Stimulated activated memory B cell treated with anti-CD40 and anti-IgM and Interleukin-4, amounts not matched to agents 10 μg/mL and 1 μg/mL and 100 μg/mL, for 72 hours (primary cell): ENCODE measurements at regions not wholly inside any gene's neighbourhood (a gene's known extent, or its start where the extent isn't known, plus 50 kb on each side); places are given as distances from the start of the nearest gene placed in this dataset.

Experiments
- ATAC-seq: fragments of 150-1000 bp; cut with Tn5 transposase; 2 replicates; pipeline ENCODE4 v1.10.0; 2021
- H3K27ac Mint-ChIP-seq: one replicate; pipeline ENCODE4 v1.8.0; 2022; ENCODE audit warnings: mild to moderate bottlenecking, mixed read lengths
- H3K27me3 Mint-ChIP-seq: one replicate; pipeline ENCODE4 v1.8.0; 2022; ENCODE audit warnings: mixed read lengths
- H3K36me3 Mint-ChIP-seq: one replicate; pipeline ENCODE4 v1.8.0; 2022; ENCODE audit warnings: mixed read lengths
- H3K4me1 Mint-ChIP-seq: one replicate; pipeline ENCODE4 v1.8.0; 2022; ENCODE audit warnings: mixed read lengths
- H3K4me3 Mint-ChIP-seq: one replicate; pipeline ENCODE4 v1.8.0; 2022; ENCODE audit warnings: mild to moderate bottlenecking, moderate library complexity, mixed read lengths
- H3K9me3 Mint-ChIP-seq: one replicate; pipeline ENCODE4 v1.8.0; 2022; ENCODE audit warnings: mixed read lengths

DNA sequence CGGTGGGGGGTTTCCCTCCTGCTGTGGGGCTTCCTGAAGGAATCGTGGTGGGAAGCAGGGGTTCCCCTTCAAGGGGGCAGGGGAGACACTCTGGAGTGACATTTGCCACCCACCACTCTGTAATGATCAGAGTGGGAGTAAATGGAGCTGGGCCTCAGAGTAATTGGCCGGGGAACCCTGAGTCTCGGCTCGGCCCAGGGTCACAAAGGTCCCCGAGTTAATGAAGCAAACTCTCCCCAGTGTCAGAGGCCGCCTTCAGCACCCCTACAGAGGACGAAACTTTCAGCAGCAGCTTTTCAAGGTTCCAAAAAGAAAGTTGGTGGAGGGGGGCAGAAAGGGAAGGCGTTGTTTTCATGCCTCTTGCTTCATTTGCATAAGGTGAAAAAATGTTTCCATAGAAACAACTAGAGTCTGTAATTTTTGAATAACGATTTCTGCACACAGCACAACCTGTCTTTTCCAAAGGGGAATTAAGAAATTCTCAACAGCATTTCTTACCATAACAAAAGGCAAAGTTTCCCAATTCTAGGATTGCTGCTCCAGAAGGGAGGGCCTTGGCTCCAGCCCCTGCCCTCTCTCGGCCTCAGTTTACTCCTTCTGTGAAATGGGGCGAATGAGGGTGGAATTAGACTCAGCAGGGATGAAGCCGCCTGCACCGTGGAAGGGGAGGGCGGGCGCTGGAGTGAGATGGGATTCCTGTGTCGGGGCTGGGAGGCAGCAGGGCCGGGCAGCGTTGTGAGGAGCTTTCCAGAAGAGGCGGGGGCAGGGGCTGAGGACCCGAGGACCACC is 67.0 kb upstream of the BEGAIN start:
- peaks cover 13% of the 10 kb centered on the region for H3K4me1 Mint-ChIP-seq
- no peaks in the 10 kb centered on the region for H3K9me3 Mint-ChIP-seq
- H3K27ac Mint-ChIP-seq, result peak overlapping the region; percentile 28
- H3K27me3 Mint-ChIP-seq, result peaks cover 45% of the 10 kb centered on the region
- peak overlapping the region; percentile 46 for H3K4me3 Mint-ChIP-seq
- no peaks in the 10 kb centered on the region for H3K36me3 Mint-ChIP-seq
- peak; percentile 25 for ATAC-seq

DNA sequence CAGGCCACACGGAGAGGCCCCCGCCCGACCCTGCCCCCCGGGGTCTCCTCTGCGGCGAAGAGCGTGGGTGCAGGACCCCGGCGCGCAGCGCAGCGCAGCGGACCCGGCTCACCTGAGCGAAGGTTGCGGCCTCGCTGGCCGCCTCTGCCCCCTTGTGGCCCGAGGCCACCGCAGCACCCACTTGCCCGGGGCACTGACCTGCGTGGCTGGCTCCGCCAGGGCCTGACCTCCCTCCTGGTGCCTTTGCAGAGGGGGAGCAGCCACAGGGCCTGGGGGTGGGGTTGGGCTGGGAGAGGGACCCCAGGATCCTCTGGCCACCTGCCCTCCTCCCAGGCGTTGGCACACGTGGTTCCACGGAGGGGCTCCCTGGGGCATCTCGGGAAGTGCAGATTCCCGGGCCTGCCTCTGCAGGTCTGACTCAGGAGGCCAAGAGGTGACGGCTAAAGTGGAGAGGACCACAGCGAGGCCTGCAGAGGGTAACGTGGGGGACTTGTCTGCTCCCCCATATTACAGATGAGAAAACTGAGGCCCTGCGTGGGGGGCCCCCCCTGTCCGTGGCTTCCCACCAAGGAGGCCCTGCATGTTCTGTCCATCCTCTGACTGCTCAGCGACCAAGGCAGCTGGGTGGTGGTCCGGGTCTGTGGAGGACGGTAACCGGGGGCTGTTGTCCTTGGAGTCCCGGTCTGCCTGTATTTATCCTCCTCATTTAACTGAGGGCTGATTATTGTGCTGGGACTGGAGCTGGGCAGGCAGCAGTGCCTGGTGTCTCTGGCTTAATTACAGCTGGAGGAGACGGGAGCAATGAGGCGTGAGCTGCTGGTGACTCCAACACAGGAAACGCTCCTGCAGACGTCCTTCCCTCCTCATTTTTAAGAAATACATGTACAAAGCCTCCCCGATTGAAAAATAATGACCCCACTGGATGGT is 67.9 kb upstream of the BEGAIN start:
- Mint-ChIP-seq H3K4me1 (peaks cover 13% of the 10 kb centered on the region), H3K36me3 (no peaks in the 10 kb centered on the region)

DNA sequence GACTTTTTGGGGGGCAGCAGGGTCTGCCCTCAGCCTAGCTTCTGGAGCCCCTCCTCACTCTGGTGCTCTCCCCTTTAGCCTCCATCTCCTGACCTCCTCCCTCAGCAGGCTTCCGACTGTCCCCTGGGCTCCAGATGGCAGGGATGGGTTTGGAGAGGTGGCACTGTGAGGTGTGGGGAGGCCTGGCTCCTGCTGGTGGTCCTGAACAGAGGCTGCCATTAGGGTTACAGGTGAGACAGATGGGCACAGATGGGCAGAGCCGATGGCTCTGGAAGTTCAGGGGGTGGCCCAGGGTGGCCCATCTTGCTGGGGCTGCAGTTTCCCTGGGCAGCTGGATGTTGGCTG is 68.5 kb upstream of the BEGAIN start:
- ATAC-seq, result no peak
- no peaks in the 10 kb centered on the region for H3K9me3 Mint-ChIP-seq
- H3K36me3 Mint-ChIP-seq, result no peaks in the 10 kb centered on the region
- no peak overlapping the region for H3K27ac Mint-ChIP-seq
- H3K27me3 Mint-ChIP-seq, result peaks cover 45% of the 10 kb centered on the region
- H3K4me3 Mint-ChIP-seq, result no peak overlapping the region
- H3K4me1 Mint-ChIP-seq, result peaks cover 13% of the 10 kb centered on the region

More for the DNA sequence above, 67.9 kb upstream of the BEGAIN start:
- H3K27me3 Mint-ChIP-seq, result peaks cover 45% of the 10 kb centered on the region
- H3K9me3 Mint-ChIP-seq, result no peaks in the 10 kb centered on the region
- H3K27ac Mint-ChIP-seq, result no peak overlapping the region
- no peak overlapping the region for H3K4me3 Mint-ChIP-seq
- ATAC-seq, result peak; percentile 69

DNA sequence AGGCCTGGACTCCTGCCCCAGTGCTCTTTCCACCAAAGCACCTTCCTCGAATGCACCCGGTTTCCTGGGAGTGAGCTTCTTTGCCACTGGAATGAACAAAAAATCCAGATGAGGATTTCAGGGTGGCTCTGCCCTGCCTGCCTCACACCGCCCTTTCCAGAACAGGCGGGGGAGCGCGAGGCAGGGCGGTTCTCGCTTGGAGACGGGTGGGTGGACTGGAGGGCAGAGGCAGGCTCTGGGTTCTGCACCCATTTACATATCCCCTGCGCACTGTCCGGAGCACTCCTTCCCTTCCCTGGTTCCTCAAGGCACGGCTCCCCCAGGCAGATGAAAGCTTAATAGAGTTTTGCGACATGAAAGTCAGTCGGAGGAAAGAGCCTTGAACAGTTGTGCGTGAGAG is 69.7 kb upstream of the DLK1 start:
- ATAC-seq, result no peak
- H3K4me1 Mint-ChIP-seq, result peaks cover 13% of the 10 kb centered on the region
- peaks cover 45% of the 10 kb centered on the region for H3K27me3 Mint-ChIP-seq
- no peak overlapping the region for H3K4me3 Mint-ChIP-seq
- no peak overlapping the region for H3K27ac Mint-ChIP-seq
- no peaks in the 10 kb centered on the region for H3K9me3 Mint-ChIP-seq
- no peaks in the 10 kb centered on the region for H3K36me3 Mint-ChIP-seq

DNA sequence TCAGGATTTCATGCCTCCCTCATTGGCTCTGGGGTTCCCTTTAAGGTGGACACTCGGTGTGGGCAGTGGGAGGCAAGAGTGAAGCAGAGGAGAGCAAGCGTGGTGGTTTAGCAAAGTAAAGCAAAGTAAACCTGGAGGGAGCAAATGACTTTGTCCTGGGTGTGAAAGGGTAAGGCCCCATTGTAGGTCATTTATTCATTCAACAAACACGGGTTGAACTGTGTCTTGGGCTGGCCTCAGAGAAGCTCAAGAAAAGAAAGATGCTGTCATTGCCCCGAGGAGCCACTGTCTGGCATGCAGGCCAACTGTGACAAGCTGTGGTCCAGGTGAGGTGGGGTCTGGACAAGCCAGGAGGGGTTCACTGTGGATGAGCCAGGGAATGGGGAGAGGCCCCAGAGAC is 68.9 kb upstream of the DLK1 start:
- Mint-ChIP-seq H3K9me3 (no peaks in the 10 kb centered on the region), H3K4me3 (no peak overlapping the region), H3K27me3 (peaks cover 45% of the 10 kb centered on the region), H3K27ac (no peak overlapping the region), H3K4me1 (peaks cover 13% of the 10 kb centered on the region), H3K36me3 (no peaks in the 10 kb centered on the region)
- ATAC-seq, result no peak

DNA sequence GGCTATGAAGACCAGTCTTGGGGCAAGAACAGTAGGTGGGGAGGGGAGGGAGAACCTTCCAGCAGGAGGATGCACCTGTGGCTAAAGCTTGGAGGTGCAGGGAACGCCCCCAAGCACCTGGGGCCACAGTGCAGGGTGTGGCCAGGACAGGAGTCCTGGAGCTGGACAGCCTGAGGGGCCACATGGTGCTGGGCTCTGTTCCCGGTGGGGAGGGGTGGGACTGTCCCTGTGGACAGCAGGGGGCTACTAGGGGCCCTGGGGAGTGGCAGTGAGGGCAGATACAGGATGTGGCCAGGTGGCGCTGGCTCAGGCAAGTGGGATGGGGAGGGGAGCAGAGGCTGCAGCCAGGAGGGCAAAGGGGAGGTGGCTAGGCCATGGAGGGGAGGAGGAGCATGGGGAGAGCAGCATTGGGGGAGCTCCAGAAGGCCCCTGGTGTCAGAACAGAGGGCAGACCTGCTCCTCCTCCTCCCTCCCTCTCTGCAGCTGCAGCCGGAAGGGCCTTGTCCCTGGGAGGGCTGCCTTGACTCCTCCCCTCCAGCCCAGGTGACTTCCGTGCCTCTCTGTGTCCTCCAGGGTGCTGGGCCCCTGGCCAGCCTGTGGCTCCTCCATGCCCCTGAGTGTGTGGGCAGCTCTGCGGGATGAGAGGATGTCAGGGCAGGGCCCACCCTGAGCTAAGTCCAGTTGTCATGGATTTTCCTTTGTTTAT is 68.4 kb upstream of the DLK1 start:
- H3K4me3 Mint-ChIP-seq, result no peak overlapping the region
- no peaks in the 10 kb centered on the region for H3K9me3 Mint-ChIP-seq

DNA sequence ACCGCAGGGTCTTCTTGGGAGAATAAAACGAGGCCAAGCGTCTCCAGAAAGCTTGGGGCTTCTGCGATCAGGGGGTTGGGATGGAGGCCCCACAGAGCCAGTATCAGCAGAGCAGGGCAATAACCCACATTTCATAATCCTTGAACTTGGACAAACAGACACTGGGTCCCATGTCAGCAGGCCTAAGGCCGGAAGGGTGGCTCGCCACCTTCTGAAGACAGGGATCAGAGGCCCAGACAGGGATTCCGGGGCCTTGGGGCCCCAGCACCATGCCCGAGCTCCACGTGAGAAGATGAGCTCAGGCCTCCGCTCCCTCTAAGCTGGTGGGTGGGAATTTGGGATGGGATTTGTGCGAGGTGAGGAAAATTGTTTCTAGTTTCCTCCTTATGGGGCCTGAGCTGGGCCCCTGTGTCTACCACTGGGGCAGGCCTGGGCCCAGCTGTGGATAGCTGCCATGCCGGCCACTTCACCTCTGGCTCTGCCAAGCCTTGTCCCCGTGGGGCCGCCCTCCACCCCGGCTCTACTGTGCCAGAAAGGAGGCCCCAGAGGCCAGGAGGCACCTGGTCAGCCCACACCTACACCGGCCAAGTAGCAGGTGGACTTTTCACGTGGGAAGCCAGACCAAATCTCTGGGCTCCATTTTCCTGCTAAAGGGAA is 67.2 kb upstream of the DLK1 start:
- Mint-ChIP-seq H3K36me3 (no peaks in the 10 kb centered on the region), H3K27ac (no peak overlapping the region), H3K4me1 (peaks cover 1% of the 10 kb centered on the region), H3K9me3 (no peaks in the 10 kb centered on the region), H3K4me3 (no peak overlapping the region), H3K27me3 (peaks cover 33% of the 10 kb centered on the region)
- no peak for ATAC-seq

More for the DNA sequence above, 68.4 kb upstream of the DLK1 start:
- ATAC-seq, result no peak
- H3K36me3 Mint-ChIP-seq, result no peaks in the 10 kb centered on the region
- H3K27me3 Mint-ChIP-seq, result peaks cover 43% of the 10 kb centered on the region
- H3K4me1 Mint-ChIP-seq, result peaks cover 12% of the 10 kb centered on the region
- no peak overlapping the region for H3K27ac Mint-ChIP-seq

DNA sequence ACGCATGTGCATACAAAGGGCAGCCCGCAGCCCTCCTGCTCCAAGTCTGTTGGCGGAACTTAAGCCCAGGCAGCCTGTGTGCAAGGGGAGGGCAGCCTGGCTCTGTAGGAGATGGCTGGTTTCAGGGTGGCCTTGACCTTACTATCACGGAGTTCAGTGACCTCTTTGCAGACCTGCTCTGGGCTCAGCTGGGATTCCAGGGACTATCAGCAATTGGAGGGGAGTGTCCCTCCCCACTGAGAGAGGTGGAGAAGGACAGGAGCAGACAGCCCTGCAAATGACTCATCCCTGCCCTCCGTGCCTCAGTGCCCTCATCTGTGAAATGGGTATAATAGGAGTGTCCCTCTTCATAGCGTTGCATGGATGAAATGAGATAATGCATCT is 66.2 kb upstream of the DLK1 start:
- no peak overlapping the region for H3K27ac Mint-ChIP-seq
- H3K4me3 Mint-ChIP-seq, result no peak overlapping the region
- peaks cover 35% of the 10 kb centered on the region for H3K27me3 Mint-ChIP-seq
- H3K4me1 Mint-ChIP-seq, result no peaks in the 10 kb centered on the region
- no peaks in the 10 kb centered on the region for H3K9me3 Mint-ChIP-seq
- no peaks in the 10 kb centered on the region for H3K36me3 Mint-ChIP-seq
- no peak for ATAC-seq

DNA sequence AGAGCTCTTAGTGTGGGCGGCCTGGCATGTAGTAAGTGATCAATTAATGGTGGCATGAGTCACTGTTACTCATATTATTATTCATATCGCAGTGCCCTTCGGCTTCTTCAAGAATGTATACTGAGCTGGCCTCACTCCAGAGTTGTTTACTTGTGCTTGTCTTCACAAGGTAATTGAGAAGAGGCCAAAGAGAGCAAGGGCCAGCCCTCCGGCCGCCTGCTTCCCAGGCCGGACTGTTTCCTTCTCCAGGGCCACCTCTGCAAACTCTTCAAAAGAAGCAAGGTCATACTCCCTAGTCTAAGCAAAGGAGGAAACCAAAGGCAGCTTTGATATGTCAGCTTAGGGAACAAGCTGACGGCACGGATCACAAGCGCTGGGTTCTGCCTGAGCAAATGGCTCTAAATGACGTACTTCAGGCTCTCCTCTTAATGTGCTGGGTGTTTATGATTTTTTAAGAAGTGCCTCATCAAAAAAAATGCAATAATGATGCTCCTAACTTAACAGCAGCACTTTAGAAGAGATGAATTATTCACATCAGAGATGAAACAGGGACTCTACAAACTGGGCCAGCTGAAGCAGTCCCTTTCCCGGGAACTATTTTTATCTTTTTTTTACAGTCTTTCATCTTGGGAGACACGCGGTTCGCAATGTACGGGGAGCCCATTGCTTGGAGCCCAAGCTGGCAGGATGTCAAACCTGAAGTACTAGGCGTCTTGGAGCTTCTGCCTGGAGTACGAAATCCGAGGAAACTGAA is 65.6 kb upstream of the DLK1 start:
- Mint-ChIP-seq H3K9me3 (no peaks in the 10 kb centered on the region), H3K27me3 (peaks cover 35% of the 10 kb centered on the region), H3K36me3 (no peaks in the 10 kb centered on the region), H3K27ac (no peak overlapping the region), H3K4me1 (no peaks in the 10 kb centered on the region), H3K4me3 (no peak overlapping the region)
- no peak for ATAC-seq

DNA sequence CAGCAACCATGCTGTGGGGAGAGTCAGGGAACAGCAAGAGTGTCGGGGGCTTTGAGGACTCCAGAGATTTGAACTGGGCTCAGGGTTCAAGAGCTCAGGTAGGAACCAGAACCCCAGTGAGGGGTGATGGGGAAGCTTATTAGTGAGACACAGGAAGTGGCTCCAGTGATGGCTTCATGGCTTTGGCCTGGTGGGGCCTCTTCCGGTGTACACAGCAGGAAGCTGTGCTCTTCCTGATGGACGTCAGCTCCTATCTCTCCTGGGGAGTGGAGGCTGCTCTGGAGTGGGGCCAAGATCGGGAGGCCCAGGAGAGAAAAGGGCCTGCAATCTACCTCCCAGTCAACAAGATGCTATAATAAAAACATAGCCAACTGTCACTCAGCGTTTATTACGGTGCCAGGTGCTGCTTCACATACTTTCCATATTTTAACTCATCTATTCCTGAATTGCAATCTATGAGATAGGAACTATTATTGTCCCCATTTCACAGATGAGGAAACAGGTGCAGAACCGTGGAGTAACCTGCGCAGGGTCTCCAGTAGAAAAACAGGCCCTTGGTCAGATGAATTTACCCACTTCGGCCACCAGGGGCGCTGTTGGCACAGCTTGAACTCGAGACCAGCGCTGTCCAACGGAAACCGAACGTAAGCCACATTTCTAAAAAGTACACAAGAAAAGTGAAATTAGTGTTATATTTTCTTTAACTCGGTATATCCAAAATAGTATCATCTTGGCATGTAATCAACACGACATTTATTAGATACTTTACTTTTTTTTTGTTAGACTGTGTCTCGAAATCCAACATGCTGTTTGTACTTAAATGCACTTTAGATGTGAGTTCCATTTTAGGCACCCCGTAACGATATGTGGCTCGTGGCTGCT is 63.6 kb upstream of the DLK1 start:
- no peaks in the 10 kb centered on the region for H3K9me3 Mint-ChIP-seq
- H3K4me3 Mint-ChIP-seq, result no peak overlapping the region
- H3K36me3 Mint-ChIP-seq, result no peaks in the 10 kb centered on the region
- peaks cover 38% of the 10 kb centered on the region for H3K27me3 Mint-ChIP-seq
- H3K4me1 Mint-ChIP-seq, result no peaks in the 10 kb centered on the region
- H3K27ac Mint-ChIP-seq, result no peak overlapping the region
- no peak for ATAC-seq

DNA sequence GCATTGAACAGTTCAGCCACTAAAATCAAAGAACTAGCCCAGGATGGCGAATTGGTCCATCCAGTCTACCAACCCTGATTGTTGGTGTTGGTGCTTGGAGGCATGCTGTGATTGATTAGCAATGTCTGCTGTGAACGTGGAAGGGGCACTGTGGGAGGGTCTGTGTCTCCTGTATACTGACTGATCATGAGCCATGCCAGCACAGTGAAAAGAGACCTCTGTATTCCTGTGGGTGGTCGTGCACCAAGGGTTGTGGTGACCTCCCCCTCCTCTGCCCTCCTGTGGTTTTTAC is 63.0 kb upstream of the DLK1 start:
- Mint-ChIP-seq H3K4me3 (no peak overlapping the region), H3K27ac (no peak overlapping the region), H3K36me3 (no peaks in the 10 kb centered on the region), H3K9me3 (no peaks in the 10 kb centered on the region), H3K4me1 (no peaks in the 10 kb centered on the region), H3K27me3 (peaks cover 41% of the 10 kb centered on the region)
- no peak for ATAC-seq

DNA sequence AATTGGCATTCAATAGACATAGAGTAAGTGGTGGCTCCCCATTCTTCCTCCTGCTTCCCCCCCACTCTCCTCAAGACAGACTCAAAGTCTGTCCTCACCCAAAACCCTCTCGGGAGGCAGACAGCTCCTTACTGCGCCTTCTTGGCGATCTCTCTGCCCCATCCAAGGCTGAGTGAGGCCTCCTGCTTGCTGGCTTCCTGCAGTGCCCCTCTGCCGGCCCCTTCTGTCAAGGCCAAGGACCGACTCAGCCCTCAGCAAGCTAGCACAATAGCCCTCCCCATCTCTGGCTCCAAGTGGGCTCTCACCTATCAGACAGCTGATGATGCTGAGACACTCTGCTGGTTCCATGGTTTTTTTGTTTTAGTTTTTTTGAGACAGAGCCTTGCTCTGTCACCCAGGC is 62.5 kb upstream of the DLK1 start:
- Mint-ChIP-seq H3K9me3 (no peaks in the 10 kb centered on the region), H3K27ac (no peak overlapping the region), H3K27me3 (peaks cover 41% of the 10 kb centered on the region), H3K4me3 (no peak overlapping the region), H3K36me3 (no peaks in the 10 kb centered on the region), H3K4me1 (no peaks in the 10 kb centered on the region)
- ATAC-seq, result no peak

DNA sequence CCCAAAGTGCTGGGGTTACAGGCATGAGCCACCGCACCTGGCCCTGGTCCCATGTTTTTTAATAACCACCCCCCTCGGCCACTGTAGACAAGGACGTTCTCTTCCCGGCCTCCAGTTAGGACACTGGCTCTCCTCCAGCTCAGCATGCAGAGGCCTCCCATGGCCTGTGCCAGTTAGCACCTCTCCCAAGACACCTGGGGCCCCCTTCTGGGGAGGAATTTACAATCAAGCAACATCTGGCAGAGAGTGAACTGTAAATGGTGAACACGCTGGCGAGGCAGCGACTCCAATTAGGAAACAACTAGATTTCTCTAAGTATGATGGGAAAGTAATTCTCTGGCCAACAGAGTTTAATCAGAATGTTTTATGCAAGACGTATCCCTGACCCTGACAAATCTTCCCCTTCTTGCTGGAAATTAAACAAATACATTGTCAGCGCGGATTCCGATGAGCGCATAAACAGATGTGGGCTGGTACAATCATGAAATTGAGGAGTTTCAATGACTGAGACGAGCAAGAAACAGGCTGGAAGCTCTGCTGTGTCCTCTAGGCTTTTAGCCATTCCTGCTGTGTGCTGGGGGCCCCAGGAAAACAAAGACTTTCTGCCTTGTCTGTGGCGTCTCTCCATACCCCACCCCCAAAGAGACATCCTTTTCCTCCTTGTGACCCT is 61.7 kb upstream of the DLK1 start:
- H3K27ac Mint-ChIP-seq, result no peak overlapping the region
- H3K4me3 Mint-ChIP-seq, result no peak overlapping the region
- no peaks in the 10 kb centered on the region for H3K9me3 Mint-ChIP-seq
- ATAC-seq, result no peak
- H3K27me3 Mint-ChIP-seq, result peaks cover 46% of the 10 kb centered on the region
- H3K36me3 Mint-ChIP-seq, result no peaks in the 10 kb centered on the region
- H3K4me1 Mint-ChIP-seq, result no peaks in the 10 kb centered on the region
